Endodermal cell (in vitro differentiated cells): ENCODE measurements at regions not wholly inside any gene's neighbourhood (a gene's known extent, or its start where the extent isn't known, plus 50 kb on each side); places are given as distances from the start of the nearest gene placed in this dataset.

Experiments used
- DNase-seq: peaks from one replicate; pipeline ENCODE4 v3.0.0-alpha.2; 2017
- H3K27ac ChIP-seq: 2 replicates; pipeline ENCODE4 v1.5.1; 2013; ENCODE audit warnings: mild to moderate bottlenecking, low read depth, low read length, moderate library complexity
- H3K27me3 ChIP-seq: 2 replicates; pipeline ENCODE4 v1.6.1; 2013; ENCODE audit warnings: mild to moderate bottlenecking, low read length, moderate library complexity; ENCODE audit not compliant: insufficient read depth, control insufficient read depth, poor library complexity, severe bottlenecking
- H3K36me3 ChIP-seq: 2 replicates; pipeline ENCODE4 v1.7.0; 2013; ENCODE audit warnings: mild to moderate bottlenecking, low read length, moderate library complexity; ENCODE audit not compliant: control insufficient read depth, insufficient read depth
- H3K4me1 ChIP-seq: one replicate; pipeline ENCODE4 v1.7.0; 2013; ENCODE audit warnings: low read length; ENCODE audit not compliant: control insufficient read depth, insufficient read depth
- H3K4me3 ChIP-seq: 2 replicates; pipeline ENCODE4 v1.5.1; 2013; ENCODE audit warnings: mild to moderate bottlenecking, low read length, moderate library complexity
- H3K9ac ChIP-seq: 2 replicates; pipeline ENCODE4 v1.6.1; 2013; ENCODE audit warnings: mild to moderate bottlenecking, low read length, moderate library complexity; ENCODE audit not compliant: poor library complexity, severe bottlenecking; ENCODE audit errors: extremely low read depth
- H3K9me3 ChIP-seq: 2 replicates; pipeline ENCODE4 v1.6.1; 2013; ENCODE audit warnings: mild to moderate bottlenecking, low read length, moderate library complexity; ENCODE audit not compliant: control insufficient read depth
- H3K27ac Mint-ChIP-seq: 2 replicates; pipeline ENCODE4 v1.8.0; 2020; ENCODE audit warnings: mixed read lengths
- H3K27me3 Mint-ChIP-seq: 2 replicates; pipeline ENCODE4 v1.8.0; 2021; ENCODE audit warnings: mild to moderate bottlenecking, mixed read lengths; ENCODE audit not compliant: insufficient read depth
- H3K36me3 Mint-ChIP-seq: 2 replicates; pipeline ENCODE4 v1.8.0; 2020; ENCODE audit warnings: low read depth, mixed read lengths
- H3K4me1 Mint-ChIP-seq: 2 replicates; pipeline ENCODE4 v1.8.0; 2020; ENCODE audit warnings: mixed read lengths
- H3K4me3 Mint-ChIP-seq: 2 replicates; pipeline ENCODE4 v1.8.0; 2020; ENCODE audit warnings: mild to moderate bottlenecking, moderate library complexity, mixed read lengths
- H3K9me3 Mint-ChIP-seq: 2 replicates; pipeline ENCODE4 v1.8.0; 2020; ENCODE audit warnings: mild to moderate bottlenecking, mixed read lengths
- CTCF ChIP-seq: fragments of 200-600 bp; sonication (generic); conservative IDR thresholded peaks from 2 replicates; pipeline ENCODE4 v1.5.0; 2021; ENCODE audit warnings: antibody characterized with exemption, mild to moderate bottlenecking
- WGBS, 2 experiments: methylation state at CpG; one replicate each; pipeline versions ENCODE4 v1.1.5 to v1.1.7; 2013; ENCODE audit warnings: missing lambda C conversion rate in 2 of 2, mixed read lengths in 1 of 2; ENCODE audit not compliant: insufficient coverage in 1 of 2, insufficient read length in 1 of 2; 5-methylcytosine and 5-hydroxymethylcytosine counted together

- Mint-ChIP-seq H3K36me3 (no peaks in the 10 kb centered on the region), H3K4me1 (no peaks in the 10 kb centered on the region), H3K27me3 (no peaks in the 10 kb centered on the region), H3K27ac (no peak overlapping the region), H3K4me3 (no peak overlapping the region), H3K9me3 (peaks cover 7% of the 10 kb centered on the region)
- Histone ChIP-seq H3K4me1 (no peaks in the 10 kb centered on the region), H3K9ac (no peak overlapping the region), H3K27me3 (no peaks in the 10 kb centered on the region), H3K27ac (no peak overlapping the region), H3K9me3 (no peaks in the 10 kb centered on the region), H3K36me3 (no peaks in the 10 kb centered on the region), H3K4me3 (no peak overlapping the region)
- no peak for DNase-seq
- TF ChIP-seq CTCF: no peak
- 88 to 100% methylated on average over 1 of the region's 1 CpG for WGBS, 2 experiments
Observed at GRCh38 chr12:70060634-70061033, 182.6 kb upstream of the CNOT2 start.

GRCh38 chr12:70068743-70069142 lies 174.5 kb upstream of the CNOT2 start:
- H3K9me3 ChIP-seq: peaks cover 12% of the 10 kb centered on the region
- no peaks in the 10 kb centered on the region for H3K36me3 ChIP-seq
- Mint-ChIP-seq H3K27me3 (no peaks in the 10 kb centered on the region), H3K4me3 (no peak overlapping the region), H3K36me3 (no peaks in the 10 kb centered on the region), H3K4me1 (peaks cover 53% of the 10 kb centered on the region), H3K27ac (no peak overlapping the region), H3K9me3 (peaks cover 2% of the 10 kb centered on the region)
- no peaks in the 10 kb centered on the region for H3K27me3 ChIP-seq
- TF ChIP-seq CTCF: no peak
- no peak for DNase-seq
- H3K4me3 ChIP-seq: no peak overlapping the region
- H3K9ac ChIP-seq: no peak overlapping the region
- no peak overlapping the region for H3K27ac ChIP-seq
- WGBS, 2 experiments: 94 to 100% methylated on average over 1 to 2 of the region's 2 CpGs
- H3K4me1 ChIP-seq: peaks cover 6% of the 10 kb centered on the region

GRCh38 chr12:70069221-70070105 lies 173.8 kb upstream of the CNOT2 start:
- peak overlapping the region; percentile 23 for H3K27ac Mint-ChIP-seq
- no peaks in the 10 kb centered on the region for H3K27me3 Mint-ChIP-seq
- H3K4me3 Mint-ChIP-seq: no peak overlapping the region
- peaks cover 6% of the 10 kb centered on the region for H3K4me1 ChIP-seq
- no peak overlapping the region for H3K27ac ChIP-seq
- peaks cover 58% of the 10 kb centered on the region for H3K4me1 Mint-ChIP-seq
- WGBS, 2 experiments: 42 to 75% methylated on average over 3 to 5 of the region's 5 CpGs
- TF ChIP-seq CTCF: no peak
- H3K27me3 ChIP-seq: no peaks in the 10 kb centered on the region
- H3K9ac ChIP-seq: no peak overlapping the region
- peaks cover 2% of the 10 kb centered on the region for H3K9me3 Mint-ChIP-seq
- no peaks in the 10 kb centered on the region for H3K36me3 ChIP-seq
- no peak overlapping the region for H3K4me3 ChIP-seq
- no peaks in the 10 kb centered on the region for H3K36me3 Mint-ChIP-seq
- DNase-seq: peak; percentile 80
- peaks cover 12% of the 10 kb centered on the region for H3K9me3 ChIP-seq
